Endothelial cell of umbilical vein (primary cell): ENCODE measurements at regions not wholly inside any gene's neighbourhood (a gene's known extent, or its start where the extent isn't known, plus 50 kb on each side); places are given as distances from the start of the nearest gene placed in this dataset.

Experiments
- BruUV-seq: library from RNA; stranded (reverse); fragments of 400-500 nt; replicated peaks from 2 replicates; lab custom pipeline; 2021; lab: Mats Ljungman, UMichigan
- CTCF ChIA-PET: fragments of 300-600, 350-600 bp; sonication (Branson Sonifier 250); formaldehyde crosslinking; loops from one replicate; lab custom pipeline; 2021; ENCODE audit warnings: antibody characterized with exemption, inconsistent platforms; lab: Charles Lee
- POLR2A ChIA-PET: fragments of 300-600, 350-600 bp; sonication (Branson Sonifier 250); formaldehyde crosslinking; loops from one replicate; lab custom pipeline; 2021; ENCODE audit warnings: antibody characterized with exemption, inconsistent platforms; lab: Charles Lee
- DNase-seq: peaks from one replicate; pipeline ENCODE4 v3.0.0-alpha.2; 2011; ENCODE audit warnings: low read depth, low spot score
- FAIRE-seq: peaks from 2 replicates; lab custom pipeline; 2011; peaks lifted over from hg19 to GRCh38; lab: Jason Lieb, UNC
- H2AFZ ChIP-seq: 2 replicates; pipeline ENCODE4 v1.6.0; 2012; ENCODE audit warnings: low read depth, low read length, control low read depth, inconsistent platforms
- H3K27ac ChIP-seq: 2 replicates; pipeline ENCODE4 v1.5.1; 2011; ENCODE audit warnings: low read depth, mild to moderate bottlenecking, control low read depth, low read length, moderate library complexity; ENCODE audit not compliant: insufficient read depth
- H3K27me3 ChIP-seq, 2 experiments: 2 replicates each; pipeline versions ENCODE4 v1.6.0 to v1.6.1; 2011; ENCODE audit warnings: low read length in 2 of 2, mixed read lengths in 1 of 2; ENCODE audit not compliant: control insufficient read depth in 2 of 2, insufficient read depth in 2 of 2
- H3K36me3 ChIP-seq, 2 experiments: 2 replicates in 1 of 2; 3 replicates in 1 of 2; pipeline ENCODE4 v1.5.1; 2011; ENCODE audit warnings: low read length in 2 of 2, mild to moderate bottlenecking in 1 of 2, moderate library complexity in 1 of 2; ENCODE audit not compliant: control insufficient read depth in 2 of 2, insufficient read depth in 2 of 2; ENCODE audit errors: extremely low read depth in 1 of 2
- H3K4me1 ChIP-seq: 3 replicates; pipeline ENCODE4 v1.5.1; 2011; ENCODE audit warnings: mild to moderate bottlenecking, low read length; ENCODE audit not compliant: control insufficient read depth, insufficient read depth; ENCODE audit errors: extremely low read depth
- H3K4me2 ChIP-seq: 2 replicates; pipeline ENCODE4 v1.6.1; 2011; ENCODE audit warnings: low read length, control low read depth, mixed read lengths; ENCODE audit not compliant: insufficient read depth
- H3K4me3 ChIP-seq, 3 experiments: fragments of 200-600 bp in 1 of 3; sonication (generic), shearing (Covaris generic) in 1 of 3; replicated peaks in 1 of 3; 2 replicates each; pipeline ENCODE4 v1.5.1; 2011 to 2016; ENCODE audit warnings: control low read depth in 3 of 3, low read length in 3 of 3, mild to moderate bottlenecking in 2 of 3, inconsistent platforms in 1 of 3, low read depth in 1 of 3, moderate library complexity in 1 of 3; ENCODE audit not compliant: insufficient read depth in 1 of 3
- H3K79me2 ChIP-seq: 2 replicates; pipeline ENCODE4 v1.6.0; 2012; ENCODE audit warnings: low read length, inconsistent platforms; ENCODE audit not compliant: control insufficient read depth, insufficient read depth
- H3K9ac ChIP-seq: replicated peaks from 2 replicates; pipeline ENCODE3; 2011; ENCODE audit warnings: low read length, control low read depth; ENCODE audit not compliant: insufficient read depth; ENCODE audit errors: extremely low read depth
- H3K9me1 ChIP-seq: replicated peaks from 3 replicates; pipeline ENCODE4 v1.6.0; 2011; ENCODE audit warnings: mild to moderate bottlenecking, low read length; ENCODE audit not compliant: control insufficient read depth, insufficient read depth; ENCODE audit errors: extremely low read depth
- H3K9me3 ChIP-seq: replicated peaks from 2 replicates; pipeline ENCODE4 v1.5.1; 2012; ENCODE audit warnings: low read length, inconsistent platforms; ENCODE audit not compliant: control insufficient read depth, insufficient read depth
- H4K20me1 ChIP-seq: replicated peaks from 2 replicates; pipeline ENCODE3; 2011; ENCODE audit warnings: mild to moderate bottlenecking, low read length; ENCODE audit not compliant: control insufficient read depth, insufficient read depth; ENCODE audit errors: extremely low read depth
- EZH2 ChIP-seq: IDR thresholded peaks from 2 replicates; pipeline ENCODE4 v1.6.1; 2012; ENCODE audit warnings: borderline replicate concordance, low read depth, mild to moderate bottlenecking, moderate library complexity, low read length, inconsistent platforms; ENCODE audit not compliant: severe bottlenecking
- FOS ChIP-seq: IDR thresholded peaks from 2 replicates; pipeline ENCODE4 v1.6.1; 2011; ENCODE audit warnings: mild to moderate bottlenecking, low read length, moderate library complexity, borderline replicate concordance; ENCODE audit not compliant: insufficient read depth
- GATA2 ChIP-seq: IDR thresholded peaks from 2 replicates; pipeline ENCODE4 v1.7.0; 2011; ENCODE audit warnings: low read depth, mild to moderate bottlenecking, moderate library complexity, mixed read lengths, low read length; ENCODE audit not compliant: insufficient read length, insufficient read depth
- JUN ChIP-seq: IDR thresholded peaks from 2 replicates; pipeline ENCODE4 v1.6.1; 2011; ENCODE audit warnings: borderline replicate concordance, low read depth; ENCODE audit not compliant: insufficient read length, insufficient read depth
- MAX ChIP-seq: IDR thresholded peaks from 2 replicates; pipeline ENCODE4 v1.6.1; 2011; ENCODE audit not compliant: insufficient read depth, insufficient read length
- MYC ChIP-seq: IDR thresholded peaks from one replicate; pipeline ENCODE4 v1.6.1; 2011; ENCODE audit warnings: mild to moderate bottlenecking, low read depth, low read length
- POLR2A ChIP-seq: IDR thresholded peaks from 2 replicates; pipeline ENCODE4 v1.6.1; 2012; ENCODE audit warnings: low read depth, mild to moderate bottlenecking, control low read depth, low read length
- POLR2AphosphoS5 ChIP-seq: IDR thresholded peaks from 2 replicates; pipeline ENCODE4 v1.6.1; 2012; ENCODE audit warnings: low read depth, mild to moderate bottlenecking, control low read depth, low read length, moderate library complexity; ENCODE audit not compliant: insufficient read depth
- dilution Hi-C: fragments of 300-500 bp; cut with MboI; formaldehyde crosslinking; loops from one replicate; pipeline ENCODE4 v1.15.0; 2019; ENCODE audit warnings: low sequenced_read_pairs; ENCODE audit not compliant: extremely low pct_ligation_motif_present
- intact Hi-C: fragments of 100-400 bp; cut with micrococcal nuclease; formaldehyde crosslinking; loops from one replicate; pipeline ENCODE4 v1.10.0; 2022
- TF ChIP-seq, protein P1 (sequence below), 2 donors: IDR thresholded peaks; 1 replicate in 1 of 2; 2 replicates in 1 of 2; pipeline ENCODE4 v1.5.1; 2011; ENCODE audit warnings: low read length in 2 of 2, mild to moderate bottlenecking in 2 of 2, moderate library complexity in 2 of 2, control low read depth in 1 of 2, inconsistent platforms in 1 of 2, low read depth in 1 of 2; ENCODE audit not compliant: insufficient read depth in 1 of 2; ENCODE audit errors: extremely low read depth in 1 of 2

DNA sequence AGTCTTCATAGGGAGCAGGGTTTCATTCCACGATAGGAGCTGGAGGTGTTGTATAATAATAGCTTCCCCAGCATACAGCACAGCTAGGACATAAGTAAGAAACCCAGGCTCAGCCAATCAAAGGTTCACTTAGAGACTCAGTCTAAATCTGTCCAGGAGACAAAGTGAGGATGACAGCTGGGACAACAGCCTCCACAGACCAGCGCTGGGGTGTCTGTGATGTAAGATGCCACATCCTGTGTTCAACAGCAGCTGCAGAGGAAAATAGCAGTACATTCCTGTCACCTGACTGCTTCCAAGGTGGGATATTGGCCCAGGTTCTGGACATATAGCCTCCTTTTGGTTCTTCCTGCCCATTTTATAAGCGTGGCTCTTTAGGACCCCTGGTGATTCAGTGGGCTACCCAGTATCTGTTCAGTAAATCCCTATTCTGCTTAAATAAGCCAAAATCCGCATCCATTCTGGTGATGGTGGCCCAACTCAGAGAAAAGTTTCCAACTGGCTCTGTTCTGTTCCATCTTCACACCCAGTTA, 176.8 kb upstream of the SYT6 start:
- ChIA-PET CTCF (interaction anchor here (2.1 kb wide), 1 partner anchor 12 kb away, joined by 13 read pairs; no protein-coding TSS in a partner anchor), POLR2A (no interaction called here)
- no peak overlapping the region for H2AFZ ChIP-seq
- H3K79me2 ChIP-seq, result no peaks in the 10 kb centered on the region
- no peaks in the 10 kb centered on the region for H3K4me1 ChIP-seq
- FAIRE-seq (no peak), DNase-seq (no peak)
- no peak for TF ChIP-seq FOS
- TF ChIP-seq EZH2, result no peak
- TF ChIP-seq JUN, result no peak
- TF ChIP-seq MYC, result no peak
- no peak for TF ChIP-seq POLR2AphosphoS5
- no peak for TF ChIP-seq MAX
- TF ChIP-seq GATA2, result no peak
- TF ChIP-seq POLR2A, result no peak
- TF ChIP-seq, protein P1, sequence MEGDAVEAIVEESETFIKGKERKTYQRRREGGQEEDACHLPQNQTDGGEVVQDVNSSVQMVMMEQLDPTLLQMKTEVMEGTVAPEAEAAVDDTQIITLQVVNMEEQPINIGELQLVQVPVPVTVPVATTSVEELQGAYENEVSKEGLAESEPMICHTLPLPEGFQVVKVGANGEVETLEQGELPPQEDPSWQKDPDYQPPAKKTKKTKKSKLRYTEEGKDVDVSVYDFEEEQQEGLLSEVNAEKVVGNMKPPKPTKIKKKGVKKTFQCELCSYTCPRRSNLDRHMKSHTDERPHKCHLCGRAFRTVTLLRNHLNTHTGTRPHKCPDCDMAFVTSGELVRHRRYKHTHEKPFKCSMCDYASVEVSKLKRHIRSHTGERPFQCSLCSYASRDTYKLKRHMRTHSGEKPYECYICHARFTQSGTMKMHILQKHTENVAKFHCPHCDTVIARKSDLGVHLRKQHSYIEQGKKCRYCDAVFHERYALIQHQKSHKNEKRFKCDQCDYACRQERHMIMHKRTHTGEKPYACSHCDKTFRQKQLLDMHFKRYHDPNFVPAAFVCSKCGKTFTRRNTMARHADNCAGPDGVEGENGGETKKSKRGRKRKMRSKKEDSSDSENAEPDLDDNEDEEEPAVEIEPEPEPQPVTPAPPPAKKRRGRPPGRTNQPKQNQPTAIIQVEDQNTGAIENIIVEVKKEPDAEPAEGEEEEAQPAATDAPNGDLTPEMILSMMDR (IDR thresholded peaks at IDR 0.05; ENCODE audit: extremely low read depth in 1 of 2, insufficient read depth in 1 of 2, low read depth in 1 of 2, low read length in 2 of 2), result no peak
- H3K4me3 ChIP-seq, result no peak overlapping the region
- dilution Hi-C loops (no loop called here), intact Hi-C loops (no loop called here)
- H3K9me1 ChIP-seq, result no peaks in the 10 kb centered on the region
- H3K9ac ChIP-seq, result no peak overlapping the region
- H4K20me1 ChIP-seq, result no peaks in the 10 kb centered on the region
- no peaks in the 10 kb centered on the region for H3K9me3 ChIP-seq
- no peaks in the 10 kb centered on the region for H3K36me3 ChIP-seq
- H3K27me3 ChIP-seq, result peaks cover 2 to 6% of the 10 kb centered on the region in 2 experiments
- no TSS peak for BruUV-seq
- H3K27ac ChIP-seq, result no peak overlapping the region
- no peak overlapping the region for H3K4me2 ChIP-seq
